ENCODE measurements at regions not wholly inside any gene's neighbourhood (a gene's known extent, or its start where the extent isn't known, plus 50 kb on each side); places are given as distances from the start of the nearest gene placed in this dataset.

DNA sequence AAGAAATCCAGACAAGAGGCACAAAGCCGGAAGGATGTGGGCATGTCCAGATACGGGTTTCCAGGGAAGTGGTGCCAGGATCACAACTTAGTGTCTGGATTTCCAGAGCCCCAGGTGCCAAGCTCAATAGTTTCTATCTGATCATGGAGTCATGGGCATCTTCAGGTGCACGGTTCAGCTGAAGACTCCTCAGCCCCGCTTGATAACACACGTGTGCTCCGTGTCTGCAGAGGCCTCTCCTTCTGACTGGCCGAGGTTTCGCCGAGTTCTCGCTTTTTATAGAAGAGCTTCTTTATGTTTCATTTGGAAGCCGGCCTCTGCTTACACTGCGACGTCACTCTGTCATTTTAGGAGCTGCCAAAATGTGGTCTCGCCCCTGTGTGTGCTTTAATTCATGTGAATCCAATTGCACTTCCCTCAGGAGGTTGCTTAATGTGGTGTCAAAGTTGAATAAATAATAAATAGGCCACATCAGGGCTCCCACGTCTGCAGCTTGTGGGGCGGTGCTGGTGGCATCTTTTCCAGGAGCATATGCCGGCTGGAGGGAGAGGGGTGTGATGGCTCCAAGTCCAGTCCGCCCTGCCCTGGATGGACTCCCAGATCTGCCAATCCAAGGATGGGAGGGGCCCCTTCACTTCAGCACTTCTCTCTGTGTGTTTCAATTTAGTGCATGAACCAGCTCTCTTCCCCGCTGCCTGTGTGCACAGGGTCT is 1410.8 kb downstream of the TBC1D22A start:
- no peak for DNase-seq

DNA sequence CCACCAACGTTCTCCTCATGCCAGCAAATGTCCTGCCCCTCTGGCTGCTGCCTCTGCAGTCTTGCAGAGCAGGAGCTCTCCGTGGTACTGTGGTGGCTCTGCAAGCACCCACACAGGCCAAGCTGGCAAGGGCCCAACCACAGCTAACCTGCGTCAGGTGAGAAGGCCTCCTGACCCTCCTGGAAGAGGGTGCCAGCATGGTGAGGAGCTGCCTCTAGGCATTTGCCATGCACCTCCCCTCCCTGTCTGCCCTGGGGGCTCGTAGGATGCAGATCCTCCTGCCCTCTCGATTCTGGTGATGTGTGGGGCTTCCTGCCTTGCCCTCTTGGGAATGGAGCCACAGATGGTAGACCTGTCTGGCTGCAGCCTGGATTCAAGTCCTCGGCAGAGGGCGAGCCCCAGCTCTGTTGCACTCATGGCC is 1408.8 kb downstream of the TBC1D22A start:
- no peak for DNase-seq

DNA sequence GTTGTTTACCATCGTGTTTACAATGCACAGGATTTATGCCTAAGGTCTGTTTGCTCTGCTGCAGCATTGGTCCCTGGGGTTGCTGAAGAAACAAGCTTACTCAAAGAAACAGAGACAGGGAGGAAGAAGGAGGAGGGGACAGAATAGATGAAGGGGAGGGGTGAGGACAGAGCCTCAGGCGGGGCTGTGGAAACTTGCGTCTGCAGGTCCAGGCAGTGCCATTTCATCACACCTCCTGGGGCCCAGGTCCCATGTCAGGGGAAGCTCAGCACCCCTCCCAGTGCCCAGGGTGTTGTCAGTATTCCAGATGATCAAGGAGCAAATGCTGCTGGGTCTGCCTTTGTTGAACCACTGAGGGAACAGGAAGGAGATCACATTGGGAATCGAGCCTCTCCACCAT is 1406.8 kb downstream of the TBC1D22A start:
- DNase-seq = no peak

DNA sequence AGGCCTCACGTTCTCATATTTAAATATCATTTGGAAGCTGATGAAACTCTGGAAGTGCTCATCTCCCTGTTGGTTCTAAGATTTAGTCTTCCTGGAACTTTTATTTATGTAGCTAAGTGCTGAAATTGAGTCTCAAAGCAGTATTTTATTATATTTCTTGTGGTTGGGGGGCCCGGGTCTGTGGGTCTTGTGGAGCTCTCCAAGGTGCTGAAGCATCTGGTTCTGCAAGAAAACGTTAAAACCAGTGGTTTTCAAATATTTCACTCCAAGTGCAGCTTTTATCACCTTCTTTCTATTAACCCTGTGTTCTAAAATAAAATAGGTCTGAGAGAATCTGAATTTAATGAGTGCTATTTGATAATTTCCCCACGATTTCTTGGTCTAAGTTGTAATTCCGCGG is 1404.8 kb downstream of the TBC1D22A start:
- DNase-seq = no peak

DNA sequence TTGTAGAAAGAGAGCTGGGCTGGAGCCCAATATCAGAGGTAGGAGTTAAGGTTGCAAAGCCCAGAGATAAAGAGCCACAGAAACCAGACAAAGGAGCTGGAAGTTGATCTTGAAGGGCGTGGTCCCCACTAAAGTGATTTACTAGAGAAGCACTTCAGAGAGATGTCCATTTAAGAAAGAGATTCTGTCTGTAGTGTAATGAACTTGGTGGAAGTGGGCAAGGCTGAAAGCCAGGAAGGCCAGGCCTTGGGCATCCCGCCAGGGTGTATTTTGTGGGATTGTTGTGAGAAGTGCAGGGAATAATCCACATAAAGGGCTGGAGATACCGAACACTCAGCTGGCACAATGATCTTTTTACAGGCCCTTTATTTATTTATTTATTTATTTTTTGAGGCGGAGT is 1398.8 kb downstream of the TBC1D22A start:
- no peak for DNase-seq

DNA sequence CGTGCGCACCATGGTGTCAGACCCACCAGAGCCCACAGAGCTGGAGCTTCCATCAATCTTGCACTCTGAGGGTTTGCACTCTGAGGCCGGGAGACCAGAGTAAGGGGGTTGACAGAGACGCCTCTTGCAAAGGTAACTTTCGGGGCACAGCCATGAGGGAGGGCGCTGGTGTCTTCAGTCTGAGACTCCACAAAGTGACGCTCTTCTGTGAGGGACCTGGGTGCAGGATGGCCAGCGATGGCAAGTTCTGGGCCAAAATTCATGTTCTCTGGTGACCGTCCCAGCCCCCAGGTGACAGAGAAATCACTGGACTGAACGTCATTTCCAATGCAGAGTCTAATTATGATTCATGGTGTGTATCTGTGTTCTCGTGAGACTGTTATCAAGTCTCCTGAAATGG is 1395.2 kb downstream of the TBC1D22A start:
- no peak for DNase-seq

DNA sequence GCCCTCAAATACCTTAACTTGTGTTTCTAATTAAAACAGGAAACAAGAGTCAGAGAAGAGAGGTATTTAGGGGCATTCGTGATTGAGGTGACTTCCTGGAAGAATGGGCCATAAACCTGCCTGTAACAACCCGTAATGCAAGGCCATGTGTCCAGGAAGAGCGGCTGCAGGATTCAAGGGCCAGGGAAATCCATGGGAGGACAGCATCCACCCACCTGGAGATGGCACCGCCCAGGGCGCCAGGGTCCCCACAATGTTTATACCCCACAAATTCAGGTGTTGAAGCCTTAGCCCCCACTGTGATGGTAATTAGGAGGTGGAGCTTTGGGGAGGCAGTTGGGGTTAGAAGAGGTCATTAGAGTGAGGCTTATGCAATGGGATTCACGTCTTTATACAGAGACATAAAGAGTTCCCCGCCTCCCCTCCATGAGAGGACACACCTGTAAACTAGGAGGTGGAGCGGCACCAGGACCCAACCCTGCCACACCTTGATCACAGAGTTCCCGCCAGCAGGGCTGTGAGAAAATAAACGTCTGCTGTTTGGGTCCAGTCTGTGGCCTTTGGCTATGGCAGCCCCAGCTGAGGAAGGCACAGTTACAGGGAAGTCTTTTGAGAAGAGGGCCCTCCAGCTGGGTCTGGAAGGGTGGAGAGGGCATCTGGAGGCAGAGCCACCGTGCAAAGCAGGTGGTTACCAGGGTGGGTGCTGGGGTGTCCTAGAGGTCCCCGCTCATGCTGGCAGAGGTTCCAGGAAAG is 1394.3 kb downstream of the TBC1D22A start:
- DNase-seq = no peak

DNA sequence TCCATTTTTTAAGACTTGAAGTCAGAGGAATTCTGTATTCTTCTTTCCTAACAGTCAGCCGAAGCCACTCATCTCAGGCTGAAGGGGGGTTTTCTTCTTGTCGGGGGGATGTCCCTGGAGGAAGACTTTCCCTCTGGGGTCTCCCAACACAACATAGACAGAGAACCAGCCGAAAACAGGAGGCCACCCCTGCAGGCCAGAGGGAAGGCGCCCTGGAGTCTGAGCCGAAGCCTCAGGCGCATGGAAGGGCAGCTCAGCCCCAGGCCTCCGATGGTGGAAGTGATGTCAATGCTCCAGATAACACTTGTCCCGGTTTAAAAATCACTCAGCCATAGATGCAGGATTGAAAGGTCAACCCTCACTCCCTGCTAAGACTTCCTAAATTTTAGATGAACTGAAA is 1393.0 kb downstream of the TBC1D22A start:
- no peak for DNase-seq

DNA sequence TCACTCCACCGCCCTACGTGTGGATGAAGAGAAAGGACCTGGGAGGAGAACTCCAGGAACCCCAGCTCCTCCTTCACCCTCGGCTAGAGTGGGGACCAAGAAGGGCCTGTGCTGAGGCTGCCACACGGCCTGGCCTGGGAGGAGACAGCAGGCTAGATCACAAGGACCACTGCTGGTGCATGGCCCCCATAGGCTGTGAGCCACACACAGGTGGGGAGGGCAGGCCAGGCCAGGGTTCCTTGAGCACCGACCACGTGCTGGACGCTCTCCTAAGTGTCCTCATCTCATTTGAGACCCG is 1392.4 kb downstream of the TBC1D22A start:
- no peak for DNase-seq

DNA sequence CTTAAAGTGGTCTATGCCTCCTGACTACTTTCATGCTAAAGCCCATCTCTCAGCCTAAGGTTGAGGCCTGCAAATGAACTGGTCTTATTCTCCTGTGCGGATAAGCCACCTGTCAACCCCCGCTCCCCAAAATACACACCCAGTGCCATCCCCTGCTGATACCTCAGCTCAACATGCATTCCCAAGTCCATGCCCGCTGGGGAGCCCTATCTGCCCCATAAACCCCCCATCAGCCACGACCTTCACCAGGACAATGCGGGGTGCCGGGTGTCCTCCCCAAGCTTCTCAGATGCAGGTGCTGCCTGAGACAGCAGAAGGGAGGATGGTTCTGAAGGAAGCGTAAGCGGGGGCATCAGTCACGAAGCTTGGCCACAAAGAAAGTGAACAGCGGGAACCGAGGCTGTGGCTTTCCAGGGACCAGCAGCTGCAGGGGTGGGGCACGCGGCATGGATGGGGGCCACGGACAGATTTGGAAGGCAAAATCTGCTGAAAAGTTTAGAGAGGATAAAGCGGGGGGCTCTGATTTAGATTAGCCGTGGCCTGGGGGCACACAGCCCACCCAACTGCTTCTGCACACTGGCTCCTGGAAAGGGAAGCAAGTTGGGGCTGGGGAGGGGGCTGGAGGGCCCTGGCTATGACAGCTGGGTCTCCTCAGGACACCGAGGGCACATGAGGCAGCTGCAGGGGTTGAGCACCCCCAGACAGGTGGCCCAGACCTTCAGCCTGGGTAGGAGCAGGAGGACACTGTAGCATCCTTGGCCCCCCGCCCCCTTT is 1391.9 kb downstream of the TBC1D22A start:
- no peak for DNase-seq

DNA sequence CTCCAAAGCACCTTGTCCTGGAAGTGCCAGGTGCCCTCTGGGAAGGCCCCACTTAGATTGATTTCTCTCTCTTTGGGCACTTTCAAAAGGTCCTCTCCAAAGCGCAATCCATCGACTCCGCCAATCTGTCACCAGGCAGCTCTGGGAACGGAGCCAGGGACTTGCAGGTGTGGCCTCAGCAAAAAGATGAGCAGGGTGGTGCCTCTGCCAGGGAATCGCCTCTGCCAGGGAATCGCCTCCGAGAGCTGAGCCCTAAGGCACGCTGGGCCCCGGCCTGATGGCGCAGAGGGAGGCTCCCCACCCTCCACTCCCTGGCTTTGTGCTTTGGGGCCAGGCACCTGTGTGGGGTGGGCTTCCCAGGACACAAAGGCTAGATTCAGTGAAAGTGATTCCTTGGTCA is 1391.3 kb downstream of the TBC1D22A start:
- DNase-seq = no peak

DNA sequence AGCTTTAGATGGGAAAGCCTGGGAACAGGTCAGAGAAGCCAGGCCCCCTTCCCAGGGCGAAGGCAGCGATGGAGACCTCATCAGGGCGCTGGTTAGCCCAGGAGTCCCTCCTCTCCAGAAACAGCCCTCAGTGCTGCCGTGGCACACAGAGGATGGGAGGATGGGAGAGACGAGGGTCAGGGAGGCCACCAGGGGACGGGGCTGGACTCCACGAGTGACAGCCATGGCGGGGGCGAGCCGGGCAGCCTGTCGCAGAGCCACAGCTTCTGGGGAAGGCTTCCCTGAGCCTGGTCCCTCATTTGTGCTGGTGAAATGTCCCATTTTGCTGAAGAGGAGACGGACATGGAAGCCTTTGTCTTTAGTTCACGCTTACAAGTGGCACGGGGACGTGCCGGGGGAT is 1390.5 kb downstream of the TBC1D22A start:
- no peak for DNase-seq

DNA sequence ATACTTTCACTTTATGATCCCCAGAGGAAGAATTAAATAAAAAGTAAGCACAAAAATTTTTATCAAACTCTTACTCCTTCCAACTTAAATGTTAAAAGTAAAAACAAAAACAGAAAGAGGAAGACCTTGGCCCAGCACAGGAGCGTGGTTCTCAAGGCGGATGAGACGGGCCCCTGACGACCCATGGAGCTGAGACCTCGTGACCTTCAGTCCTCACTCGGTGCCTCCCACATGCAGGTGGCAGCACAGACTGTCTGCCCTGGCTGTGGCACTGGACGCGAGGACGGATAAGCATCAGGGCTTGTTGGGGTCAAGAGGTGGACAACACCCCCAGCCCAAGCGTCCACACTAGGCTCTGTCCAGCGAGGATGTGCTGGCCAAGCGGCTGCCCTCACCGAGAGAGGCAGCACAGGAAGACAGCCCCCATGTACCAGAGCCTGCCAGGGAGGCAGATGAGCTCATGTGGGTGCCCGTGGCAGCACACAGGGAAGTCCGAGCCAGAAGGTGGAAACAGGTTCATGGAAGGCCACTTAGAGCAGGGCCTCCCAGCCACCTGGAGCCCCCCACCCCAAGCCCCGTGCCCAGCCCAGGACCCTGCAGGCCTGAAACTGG is 1389.8 kb downstream of the TBC1D22A start:
- DNase-seq = no peak

DNA sequence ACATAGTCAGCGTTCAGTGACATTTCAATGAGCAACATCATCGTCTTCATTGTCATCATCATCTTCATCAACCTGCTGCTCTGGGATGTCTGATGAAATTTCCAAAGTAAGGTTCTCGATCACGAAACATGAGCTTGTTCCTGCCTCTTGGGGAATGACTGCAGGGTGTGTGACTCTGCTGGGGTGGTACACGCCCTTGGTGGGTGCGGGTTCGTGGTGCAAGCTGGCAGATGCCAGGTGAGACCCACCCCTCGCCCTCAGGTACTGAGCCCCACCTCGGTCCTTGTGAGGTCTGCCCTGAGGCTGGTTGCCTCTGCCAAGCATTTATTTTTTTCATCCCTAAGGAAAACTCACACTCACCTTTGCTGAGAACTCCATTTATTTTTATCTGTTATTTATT is 1389.2 kb downstream of the TBC1D22A start:
- no peak for DNase-seq

DNA sequence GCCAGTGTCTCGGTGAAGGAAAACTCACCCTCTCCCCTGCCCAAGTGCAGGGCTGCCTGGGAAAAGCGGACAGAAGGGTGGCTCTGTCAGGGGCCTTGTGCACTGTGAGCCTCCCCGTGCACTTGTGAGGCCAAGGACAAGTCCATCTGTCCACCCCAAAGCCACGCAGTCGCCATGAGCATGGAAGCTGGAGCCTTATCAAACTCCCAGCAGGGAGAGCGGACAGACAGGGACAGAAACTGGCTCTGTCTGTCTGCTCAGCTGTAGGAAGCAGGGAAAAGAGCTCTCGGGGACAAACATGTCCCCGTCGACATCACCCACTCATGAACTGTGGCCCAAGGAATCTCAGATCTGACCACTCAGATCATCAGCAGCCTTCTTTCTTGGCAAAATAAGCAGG is 1385.4 kb downstream of the TBC1D22A start:
- no peak for DNase-seq

DNA sequence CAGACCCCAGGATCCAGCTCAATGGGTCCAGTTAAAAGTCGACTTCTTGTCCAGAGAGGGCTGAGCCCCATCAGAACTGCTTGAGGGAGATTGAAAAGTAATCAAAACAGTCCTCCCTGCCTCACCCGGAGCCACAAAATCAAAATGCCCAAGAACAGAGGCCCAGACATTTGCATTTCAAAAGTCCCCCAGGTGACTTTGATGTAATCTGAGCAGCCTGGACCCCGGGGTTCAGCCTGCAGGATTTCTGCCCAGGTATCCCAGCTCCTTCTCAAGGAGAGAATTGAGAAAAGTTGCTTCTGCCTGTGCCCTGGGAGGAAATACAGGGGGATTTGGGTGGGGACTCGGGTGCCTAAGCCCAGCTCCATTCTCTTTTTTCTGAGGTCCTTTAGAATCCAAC is 1385.0 kb downstream of the TBC1D22A start:
- DNase-seq = no peak

DNA sequence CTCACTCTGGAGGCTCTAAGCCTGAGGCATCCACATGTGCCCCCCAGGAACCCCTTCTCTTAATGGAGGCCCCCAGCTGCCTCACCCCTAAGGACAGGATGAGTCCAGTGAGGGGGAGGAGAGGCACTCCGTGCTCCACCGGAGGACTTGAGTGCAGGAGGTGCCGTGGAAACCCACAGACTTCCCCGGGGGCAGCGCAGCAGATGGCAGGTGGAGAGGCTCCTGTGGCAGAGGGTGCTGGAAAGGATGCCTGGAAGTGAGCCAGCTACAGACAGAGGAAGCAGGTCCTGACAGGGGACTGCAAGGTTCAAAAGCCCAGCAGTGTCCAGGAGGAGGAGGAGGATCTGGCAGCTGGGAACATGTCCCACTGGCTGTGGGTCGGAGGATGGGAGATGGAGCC is 1384.0 kb downstream of the TBC1D22A start:
- DNase-seq = no peak

DNA sequence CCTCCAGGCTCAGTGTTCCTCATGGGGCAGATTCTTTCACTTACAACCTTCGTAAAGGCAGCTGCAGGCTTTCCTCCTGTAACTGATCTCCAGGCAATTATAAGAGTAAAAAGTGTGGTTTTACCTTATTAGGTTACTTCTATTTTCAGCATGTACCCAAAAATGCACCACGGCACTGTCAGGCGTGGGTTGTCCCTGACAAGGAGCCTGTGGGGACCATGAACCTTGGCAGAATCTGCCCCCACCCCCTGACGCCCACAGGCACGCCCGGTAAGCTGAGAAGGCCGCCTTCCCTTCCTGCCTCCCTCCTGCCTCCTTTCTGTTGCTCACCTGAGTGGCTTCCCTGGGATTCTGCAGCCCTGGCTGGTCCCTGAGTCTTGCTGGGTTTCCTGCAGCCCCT is 1383.3 kb downstream of the TBC1D22A start:
- DNase-seq = no peak

DNA sequence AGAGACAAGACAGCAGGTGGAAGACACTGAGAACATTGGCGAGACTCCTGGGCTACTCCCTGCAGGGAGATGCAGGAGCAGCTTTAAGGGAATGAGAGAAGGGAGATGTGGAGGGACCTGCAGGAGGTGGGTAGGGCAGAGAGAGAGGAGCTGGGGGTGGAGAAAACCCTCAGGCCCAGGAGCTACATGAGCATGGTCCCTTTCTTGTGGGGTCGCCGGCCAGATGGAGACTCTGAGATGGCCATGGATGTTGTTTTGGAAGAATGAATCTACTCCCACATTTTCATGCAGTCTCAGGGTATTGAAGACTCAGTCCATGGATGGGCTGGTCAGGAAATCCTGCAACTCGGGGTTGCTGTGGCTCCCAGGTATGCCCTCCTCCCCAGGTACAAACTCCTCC is 1381.9 kb downstream of the TBC1D22A start:
- no peak for DNase-seq

DNA sequence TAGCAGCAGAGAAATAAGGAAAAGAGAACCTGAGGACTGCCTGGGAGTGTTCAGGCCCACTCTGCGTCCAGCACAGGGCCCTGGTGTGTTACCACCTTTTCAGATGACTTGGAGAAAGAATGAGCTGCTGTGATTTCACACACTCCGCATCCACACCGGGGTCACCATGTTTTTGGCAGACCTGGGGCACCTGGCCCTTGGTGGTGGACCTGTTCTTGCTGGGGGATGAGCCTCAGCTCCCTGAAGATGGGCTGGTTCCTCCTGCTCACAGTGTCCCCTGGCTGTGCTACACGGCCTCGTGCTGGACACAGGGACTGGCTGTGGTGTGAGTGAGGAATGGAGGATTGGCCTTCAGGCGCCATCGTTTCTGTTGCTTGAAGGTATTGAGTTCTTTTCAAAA is 1381.4 kb downstream of the TBC1D22A start:
- DNase-seq = no peak

DNA sequence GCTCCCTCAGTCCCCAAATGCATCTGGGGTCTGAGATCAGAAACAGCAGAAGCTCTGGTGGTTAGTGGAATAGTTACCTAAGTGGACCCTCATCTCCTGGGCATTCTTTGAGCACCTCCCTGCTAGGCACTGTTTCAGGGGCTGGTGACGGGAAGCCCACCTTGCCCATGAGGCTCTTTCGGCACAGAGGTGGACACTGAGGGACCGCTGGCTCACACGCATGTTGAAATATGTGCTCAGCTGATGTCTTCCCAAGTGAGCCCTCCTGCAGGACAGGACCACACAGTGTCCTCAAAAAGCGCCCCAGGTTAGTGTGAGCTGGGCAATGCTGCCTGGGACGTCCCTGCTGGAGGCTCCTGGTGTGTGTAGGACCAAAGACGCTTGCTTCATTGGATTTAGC is 1379.9 kb downstream of the TBC1D22A start:
- DNase-seq = no peak

DNA sequence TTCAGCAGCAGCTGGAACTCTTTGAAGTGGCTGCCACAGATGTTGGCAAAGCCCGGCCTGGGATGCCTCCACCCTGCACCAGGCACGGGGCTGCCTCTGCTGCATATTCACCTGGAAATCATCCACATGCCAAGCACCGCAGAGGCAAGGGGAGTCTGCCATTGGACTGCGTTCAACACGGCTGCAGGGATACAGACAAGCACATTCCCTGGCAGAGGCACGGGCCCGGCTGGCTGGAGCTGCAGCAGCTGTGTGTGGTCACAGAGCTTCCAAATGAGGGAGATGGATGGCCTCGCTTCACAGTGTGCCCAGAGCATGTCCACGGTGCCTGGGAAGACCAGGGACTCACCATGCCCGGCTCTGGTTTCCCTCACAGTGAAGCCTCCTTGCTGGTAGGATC is 1378.9 kb downstream of the TBC1D22A start:
- no peak for DNase-seq

DNA sequence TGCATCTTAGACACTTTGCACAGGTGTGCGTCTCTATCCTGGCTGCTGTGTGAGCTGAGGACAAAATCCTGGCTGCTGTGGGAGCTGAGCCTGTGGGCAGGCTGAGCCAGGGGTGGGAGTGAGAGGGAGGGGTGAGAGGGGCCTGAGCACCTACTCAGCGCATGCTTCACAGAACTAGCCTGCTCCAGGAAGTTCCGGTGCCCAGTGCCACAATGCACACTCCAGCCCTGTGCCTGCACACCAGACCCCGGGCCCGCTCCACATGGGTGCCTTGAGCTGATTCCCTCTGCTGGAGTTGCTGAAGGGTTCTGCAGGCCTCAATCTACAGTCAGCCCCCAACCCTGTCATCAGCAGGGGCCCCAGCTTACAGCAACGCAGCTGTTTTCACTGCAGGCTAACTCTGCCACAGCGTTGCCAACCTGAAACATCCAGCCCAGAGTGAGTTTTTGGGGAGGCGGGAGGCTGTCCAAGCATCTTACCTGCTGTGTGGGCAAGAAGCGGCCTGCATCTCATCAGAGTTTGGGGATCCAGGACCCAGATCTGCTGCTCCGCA is 1377.9 kb downstream of the TBC1D22A start:
- no peak for DNase-seq

Data from 8988T (cell line).